ENCODE measurements at regions not wholly inside any gene's neighbourhood (a gene's known extent, or its start where the extent isn't known, plus 50 kb on each side); places are given as distances from the start of the nearest gene placed in this dataset.
"Not testable (repeated sequence)": the region's sequence is repeated elsewhere in the genome, so short reads cannot be mapped to it uniquely, and the experiment has no call there.

- DNase-seq (ENCODE audit: low spot score): no peak
Observed at GRCh38 chr13:66152596-66152995, 1077.5 kb downstream of the PCDH9 start.

- DNase-seq (ENCODE audit: low spot score): not testable (repeated sequence)
Observed at GRCh38 chr13:66144357-66144756, 1085.8 kb downstream of the PCDH9 start.

- DNase-seq (ENCODE audit: low spot score): no peak
Observed at GRCh38 chr13:66139701-66140100, 1090.4 kb downstream of the PCDH9 start.

GRCh38 chr13:66139250-66139649 is 1090.9 kb downstream of the PCDH9 start:
- no peak for DNase-seq (ENCODE audit: low spot score)

GRCh38 chr13:66138172-66138811 is 1091.8 kb downstream of the PCDH9 start:
- no peak for DNase-seq (ENCODE audit: low spot score)

GRCh38 chr13:66137384-66137783 is 1092.8 kb downstream of the PCDH9 start:
- DNase-seq (ENCODE audit: low spot score): no peak

- DNase-seq (ENCODE audit: low spot score): no peak
Observed at GRCh38 chr13:66128692-66129269, 1101.4 kb downstream of the PCDH9 start.

GRCh38 chr13:66128201-66128600 is 1101.9 kb downstream of the PCDH9 start:
- DNase-seq (ENCODE audit: low spot score): no peak

- DNase-seq (ENCODE audit: low spot score): no peak
Observed at GRCh38 chr13:66117563-66117962, 1112.6 kb downstream of the PCDH9 start.

- peak; percentile 5 for DNase-seq (ENCODE audit: low spot score)
Observed at GRCh38 chr13:66113882-66114526, 1116.1 kb downstream of the PCDH9 start.

GRCh38 chr13:66111628-66112027 is 1118.5 kb downstream of the PCDH9 start:
- DNase-seq (ENCODE audit: low spot score): no peak

GRCh38 chr13:66106246-66106645 is 1123.9 kb downstream of the PCDH9 start:
- DNase-seq (ENCODE audit: low spot score): no peak

GRCh38 chr13:66102864-66103263 is 1127.3 kb downstream of the PCDH9 start:
- no peak for DNase-seq (ENCODE audit: low spot score)

- DNase-seq (ENCODE audit: low spot score): no peak
Observed at GRCh38 chr13:66099825-66100224, 1130.3 kb downstream of the PCDH9 start.

- no peak for DNase-seq (ENCODE audit: low spot score)
Observed at GRCh38 chr13:66098931-66099628, 1131.1 kb downstream of the PCDH9 start.

- no peak for DNase-seq (ENCODE audit: low spot score)
Observed at GRCh38 chr13:66089711-66090110, 1140.4 kb downstream of the PCDH9 start.

- no peak for DNase-seq (ENCODE audit: low spot score)
Observed at GRCh38 chr13:66087269-66087710, 1142.8 kb downstream of the PCDH9 start.

GRCh38 chr13:66077132-66077689 is 1152.9 kb downstream of the PCDH9 start:
- no peak for DNase-seq (ENCODE audit: low spot score)

GRCh38 chr13:66076417-66076816 is 1153.7 kb downstream of the PCDH9 start:
- DNase-seq (ENCODE audit: low spot score): no peak

GRCh38 chr13:66074018-66074615 is 1156.0 kb downstream of the PCDH9 start:
- no peak for DNase-seq (ENCODE audit: low spot score)

- not testable (repeated sequence) for DNase-seq (ENCODE audit: low spot score)
Observed at GRCh38 chr13:66072097-66072496, 1158.0 kb downstream of the PCDH9 start.

GRCh38 chr13:66071608-66072007 is 1158.5 kb downstream of the PCDH9 start:
- no peak for DNase-seq (ENCODE audit: low spot score)
